K562 (cell line): ENCODE measurements at regions not wholly inside any gene's neighbourhood (a gene's known extent, or its start where the extent isn't known, plus 50 kb on each side); places are given as distances from the start of the nearest gene placed in this dataset.

ENCODE experiments used
- ATAC-seq: fragments of 200-7000 bp; cut with Tn5 transposase; 3 replicates; pipeline ENCODE4 v1.9.1; 2020; ENCODE audit warnings: moderate library complexity
- BruUV-seq: library from RNA; stranded (reverse); fragments of 400-500 nt; replicated peaks from 2 replicates; lab custom pipeline; 2021; lab: Mats Ljungman, UMichigan
- CTCF ChIA-PET: fragments of 300-600 bp; formaldehyde crosslinking; extraction: SDS; loops from one replicate; lab custom pipeline; 2021; ENCODE audit warnings: low intra/inter-chr PET ratio; lab: Yijun Ruan, JAX
- POLR2A ChIA-PET: fragments of 300-600, 350-650 bp; sonication (Branson Sonifier 250); formaldehyde crosslinking; extraction: SDS; loops from one replicate; lab custom pipeline; 2021; ENCODE audit warnings: antibody characterized with exemption, inconsistent platforms; lab: Yijun Ruan, JAX
- DNase-seq, 4 experiments: peaks; one replicate each; pipeline versions ENCODE4 v3.0.0 to v3.0.0-alpha.2; 2011 to 2018; ENCODE audit warnings: low spot score in 3 of 4, mixed read lengths in 3 of 4; ENCODE audit errors: extremely low read depth in 1 of 4
- FAIRE-seq: peaks from 2 replicates; lab custom pipeline; 2011; peaks lifted over from hg19 to GRCh38; lab: Jason Lieb, UNC
- H2AFZ ChIP-seq: 2 replicates; pipeline ENCODE4 v1.6.0; 2011; ENCODE audit warnings: low read depth, low read length, control low read depth, inconsistent platforms
- H3K27ac ChIP-seq: fragments of 200-600 bp; 3 replicates; pipeline ENCODE4 v1.8.0; 2011; ENCODE audit warnings: low read depth, mild to moderate bottlenecking, control low read depth, inconsistent platforms, low read length, moderate library complexity, mixed read lengths; ENCODE audit errors: extremely low read depth
- H3K27me3 ChIP-seq, 2 experiments: fragments of 300-600 bp in 1 of 2; 2 replicates in 1 of 2; 3 replicates in 1 of 2; pipeline versions ENCODE4 v1.6.0 to v1.8.0; 2011; ENCODE audit warnings: inconsistent platforms in 2 of 2, low read length in 2 of 2, mild to moderate bottlenecking in 1 of 2, mixed read lengths in 1 of 2, moderate library complexity in 1 of 2; ENCODE audit not compliant: control insufficient read depth in 2 of 2, insufficient read depth in 2 of 2
- H3K36me3 ChIP-seq: fragments of 300-600 bp; 3 replicates; pipeline ENCODE4 v1.8.0; 2011; ENCODE audit warnings: mild to moderate bottlenecking, low read length, inconsistent platforms; ENCODE audit not compliant: control insufficient read depth, insufficient read depth
- H3K4me1 ChIP-seq, 2 experiments: fragments of 200-600 bp in 1 of 2; replicated peaks in 1 of 2; 2 replicates in 1 of 2; 3 replicates in 1 of 2; pipeline versions ENCODE4 v1.5.1 to v1.8.0; 2011; ENCODE audit warnings: inconsistent platforms in 2 of 2, low read length in 2 of 2, mild to moderate bottlenecking in 1 of 2, mixed read lengths in 1 of 2, moderate library complexity in 1 of 2; ENCODE audit not compliant: control insufficient read depth in 2 of 2, insufficient read depth in 2 of 2
- H3K4me2 ChIP-seq: 2 replicates; pipeline ENCODE4 v1.6.1; 2011; ENCODE audit warnings: low read length, control low read depth, inconsistent platforms, mixed read lengths; ENCODE audit not compliant: insufficient read depth
- H3K4me3 ChIP-seq: fragments of 200-600 bp; sonication (generic), shearing (Covaris generic); 2 replicates; pipeline ENCODE4 v1.5.1; 2016; ENCODE audit warnings: control low read depth, inconsistent platforms
- H3K79me2 ChIP-seq: fragments of 200-600 bp; 3 replicates; pipeline ENCODE4 v1.8.0; 2011; ENCODE audit warnings: low read length, inconsistent platforms; ENCODE audit not compliant: control insufficient read depth, insufficient read depth
- H3K9ac ChIP-seq, 2 experiments: 2 replicates each; pipeline versions ENCODE4 v1.6.0 to v1.6.1; 2011; ENCODE audit warnings: low read depth in 2 of 2, low read length in 2 of 2, control low read depth in 1 of 2, inconsistent platforms in 1 of 2, mild to moderate bottlenecking in 1 of 2, mixed read lengths in 1 of 2; ENCODE audit not compliant: insufficient read depth in 1 of 2
- H3K9me1 ChIP-seq: one replicate; pipeline ENCODE4 v1.6.0; 2011; ENCODE audit warnings: inconsistent platforms, mild to moderate bottlenecking, low read length, moderate library complexity; ENCODE audit not compliant: control insufficient read depth, insufficient read depth
- H3K9me3 ChIP-seq: replicated peaks from 2 replicates; pipeline ENCODE4 v1.5.1; 2011; ENCODE audit warnings: low read depth, low read length, inconsistent platforms; ENCODE audit not compliant: control insufficient read depth, insufficient read depth
- H4K20me1 ChIP-seq: replicated peaks from 2 replicates; pipeline ENCODE4 v1.6.1; 2011; ENCODE audit warnings: low read length, inconsistent platforms, mixed read lengths; ENCODE audit not compliant: control insufficient read depth, insufficient read depth
- ARID2 ChIP-seq: fragments of 450-650 bp; IDR thresholded peaks from 2 replicates; pipeline ENCODE4 v1.6.1; 2017; ENCODE audit warnings: antibody characterized with exemption, mild to moderate bottlenecking
- CBX3 ChIP-seq, 2 experiments: IDR thresholded peaks; 1 replicate in 1 of 2; 2 replicates in 1 of 2; pipeline ENCODE4 v1.6.1; 2012; ENCODE audit warnings: inconsistent platforms in 2 of 2, low read length in 2 of 2, borderline replicate concordance in 1 of 2, control low read depth in 1 of 2
- CEBPG ChIP-seq, 3 experiments: fragments of 200-800 bp in 1 of 3; sonication (Bioruptor generic) in 1 of 3; sonication (generic) in 1 of 3; formaldehyde crosslinking in 1 of 3; IDR thresholded peaks in 2 of 3; conservative IDR thresholded peaks in 1 of 3; 2 replicates each; pipeline versions ENCODE4 v1.6.1 to v1.8.0; 2016 to 2022; ENCODE audit warnings: missing compliant biosample characterization in 2 of 3, missing genetic modification characterization in 2 of 3, mild to moderate bottlenecking in 1 of 3, missing genetic modification reagents in 1 of 3
- DMBX1 ChIP-seq: fragments of 250-450 bp; sonication (Bioruptor Pico); IDR thresholded peaks from 2 replicates; pipeline ENCODE4 v1.8.0; 2022; ENCODE audit warnings: inconsistent platforms, mild to moderate bottlenecking, moderate library complexity, borderline replicate concordance
- NR4A1 ChIP-seq, 2 experiments: fragments of 250-450 bp in 1 of 2; fragments of 450-650 bp in 1 of 2; sonication (Bioruptor Pico) in 1 of 2; IDR thresholded peaks; 2 replicates each; pipeline versions ENCODE4 v1.4.0 to v1.6.1; 2016 to 2020; ENCODE audit warnings: mild to moderate bottlenecking in 2 of 2, missing compliant biosample characterization in 1 of 2, missing genetic modification characterization in 1 of 2, moderate library complexity in 1 of 2
- SRSF3 ChIP-seq: fragments of 200-400 bp; formaldehyde crosslinking; IDR thresholded peaks from 2 replicates; pipeline ENCODE4 v1.6.1; 2016; ENCODE audit warnings: mild to moderate bottlenecking, low read length, moderate library complexity; ENCODE audit not compliant: insufficient read depth
- STAT5A ChIP-seq: IDR thresholded peaks from 2 replicates; pipeline ENCODE4 v1.6.1; 2012; ENCODE audit warnings: low read length, inconsistent platforms, borderline replicate concordance
- ZNF561 ChIP-seq: fragments of 450-650 bp; formaldehyde crosslinking; conservative IDR thresholded peaks from 2 replicates; pipeline ENCODE4 v1.4.0; 2020; ENCODE audit warnings: mild to moderate bottlenecking, moderate library complexity
- in situ Hi-C: fragments of 300-500 bp; cut with MboI; formaldehyde crosslinking; loops from 4 replicates; pipeline ENCODE4 v1.15.0; 2018; ENCODE audit warnings: inconsistent platforms, mixed read lengths
- intact Hi-C: fragments of 100-400 bp; cut with micrococcal nuclease; formaldehyde crosslinking; loops from 2 replicates; pipeline ENCODE4 v1.14.2; 2022
- TF ChIP-seq, protein P1 (sequence below): fragments of 250-450 bp; sonication (Bioruptor Pico); IDR thresholded peaks from 2 replicates; pipeline ENCODE4 v1.8.0; 2021; ENCODE audit warnings: moderate library complexity, mild to moderate bottlenecking, inconsistent platforms

DNA sequence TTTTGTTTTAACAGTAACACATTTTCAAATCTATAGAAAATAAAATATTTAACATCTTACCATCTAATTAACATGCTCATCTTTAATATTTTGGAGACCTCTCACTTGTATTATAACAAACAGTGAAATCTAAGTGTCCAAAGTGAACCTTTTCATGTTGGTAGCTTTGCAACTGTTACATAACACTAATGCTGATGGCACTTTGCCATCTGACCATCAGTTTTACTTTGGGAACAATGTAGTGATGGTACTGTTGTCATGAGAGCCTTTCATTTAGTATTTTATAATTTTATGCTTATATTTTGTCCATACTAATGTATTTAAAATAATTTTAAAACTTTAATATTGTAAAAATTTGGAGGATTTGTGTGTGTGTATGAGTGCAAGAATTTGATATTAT is 1017.0 kb upstream of the KCND2 start:
- Histone ChIP-seq H3K27ac (no peak overlapping the region), H3K4me2 (no peak overlapping the region), H3K9me3 (no peaks in the 10 kb centered on the region), H3K79me2 (no peaks in the 10 kb centered on the region), H2AFZ (no peak overlapping the region), H3K36me3 (no peaks in the 10 kb centered on the region), H3K4me1 (no peaks in the 10 kb centered on the region), H3K9me1 (no peaks in the 10 kb centered on the region), H3K27me3 (no peaks in the 10 kb centered on the region), H3K4me3 (no peak overlapping the region), H3K9ac (no peak overlapping the region), H4K20me1 (no peaks in the 10 kb centered on the region)
- in situ Hi-C loops = no loop called here
- TF ChIP-seq CBX3 (IDR thresholded peaks at IDR 0.05; ENCODE audit: borderline replicate concordance in 1 of 2, low read length in 2 of 2) (no peak), STAT5A (no peak), SRSF3 (no peak), NR4A1 (CRISPR knock-in tag; IDR thresholded peaks at IDR 0.05) (no peak), NR4A1 (tag; IDR thresholded peaks at IDR 0.05) (no peak), ZNF561 (CRISPR knock-in tag) (no peak), DMBX1 (CRISPR knock-in tag) (no peak), ARID2 (no peak), CEBPG (CRISPR knock-in tag; IDR thresholded peaks at IDR 0.05) (no peak), CEBPG (tag; conservative IDR thresholded peaks at IDR 0.05 in 1 of 2, IDR thresholded peaks at IDR 0.05 in 1 of 2) (no peak)
- TF ChIP-seq, protein P1, sequence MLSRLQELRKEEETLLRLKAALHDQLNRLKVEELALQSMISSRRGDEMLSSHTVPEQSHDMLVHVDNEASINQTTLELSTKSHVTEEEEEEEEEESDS (CRISPR knock-in tag) = no peak
- no peak for FAIRE-seq
- DNase-seq = no peak
- CTCF ChIA-PET = no interaction called here
- BruUV-seq = no TSS peak
- POLR2A ChIA-PET = no interaction called here
- intact Hi-C loops = no loop called here
- ATAC-seq = no peak
